SU-DHL-6 (cell line): ENCODE measurements at regions not wholly inside any gene's neighbourhood (a gene's known extent, or its start where the extent isn't known, plus 50 kb on each side); places are given as distances from the start of the nearest gene placed in this dataset.

Experiments
- H2AFZ ChIP-seq: fragments of 200-600 bp; sonication (generic); 2 replicates; pipeline ENCODE4 v1.6.1; 2014; ENCODE audit warnings: low read depth, mild to moderate bottlenecking, moderate library complexity, mixed read lengths, antibody characterized with exemption, low read length; ENCODE audit not compliant: severe bottlenecking
- H3F3A ChIP-seq: fragments of 200-600 bp; shearing (Covaris generic); 2 replicates; pipeline ENCODE4 v1.6.0; 2016; ENCODE audit warnings: antibody characterized with exemption, mild to moderate bottlenecking; ENCODE audit not compliant: insufficient read depth
- H3K27ac ChIP-seq: fragments of 200-600 bp; sonication (generic); 2 replicates; pipeline ENCODE4 v1.5.1; 2016; ENCODE audit warnings: low read depth, mild to moderate bottlenecking, low read length, moderate library complexity, mixed read lengths
- H3K27me3 ChIP-seq: fragments of 200-600 bp; sonication (generic), shearing (Covaris generic); 2 replicates; pipeline ENCODE4 v1.6.0; 2014; ENCODE audit warnings: mild to moderate bottlenecking, low read length
- H3K36me3 ChIP-seq: fragments of 200-600 bp; sonication (generic); 2 replicates; pipeline ENCODE4 v1.6.1; 2014; ENCODE audit warnings: mild to moderate bottlenecking, low read length, mixed read lengths
- H3K4me2 ChIP-seq: fragments of 300-600, 200-600 bp; shearing (Covaris generic), sonication (generic); 2 replicates; pipeline ENCODE4 v1.6.0; 2014; ENCODE audit warnings: low read length, low read depth, mild to moderate bottlenecking; ENCODE audit not compliant: poor library complexity, severe bottlenecking
- H3K4me3 ChIP-seq: fragments of 200-600 bp; sonication (generic); 2 replicates; pipeline ENCODE4 v1.5.1; 2014; ENCODE audit warnings: antibody characterized with exemption, low read length, mild to moderate bottlenecking, mixed read lengths; ENCODE audit not compliant: insufficient read depth, poor library complexity, severe bottlenecking
- H3K79me2 ChIP-seq: fragments of 200-600 bp; sonication (generic); 2 replicates; pipeline ENCODE4 v1.6.1; 2014; ENCODE audit warnings: mild to moderate bottlenecking, low read length, moderate library complexity; ENCODE audit not compliant: insufficient read depth
- H3K9ac ChIP-seq: fragments of 200-600 bp; sonication (generic); 2 replicates; pipeline ENCODE4 v1.7.0; 2014; ENCODE audit warnings: mild to moderate bottlenecking, low read length
- H3K9me2 ChIP-seq: fragments of 200-600 bp; sonication (generic); replicated peaks from 2 replicates; pipeline ENCODE4 v1.6.1; 2014; ENCODE audit warnings: low read length; ENCODE audit not compliant: insufficient read depth
- H3K9me3 ChIP-seq: fragments of 200-600 bp; sonication (generic); 2 replicates; pipeline ENCODE4 v1.6.1; 2014; ENCODE audit warnings: low read length, mixed read lengths; ENCODE audit not compliant: insufficient read depth
- H4K20me1 ChIP-seq: fragments of 200-600 bp; sonication (generic); 2 replicates; pipeline ENCODE4 v1.6.1; 2014; ENCODE audit warnings: low read depth, mild to moderate bottlenecking, antibody characterized with exemption, low read length, moderate library complexity, mixed read lengths
- CTCF ChIP-seq: fragments of 200-600 bp; sonication (generic); IDR thresholded peaks from one replicate; pipeline ENCODE4 v1.5.1; 2017; ENCODE audit warnings: antibody characterized with exemption, mild to moderate bottlenecking, low read length, moderate library complexity; ENCODE audit not compliant: insufficient read depth, poor library complexity, severe bottlenecking
- EZH2phosphoT487 ChIP-seq: fragments of 200-600 bp; sonication (generic), shearing (Covaris generic); conservative IDR thresholded peaks from 2 replicates; pipeline ENCODE4 v1.6.1; 2018; ENCODE audit warnings: mild to moderate bottlenecking, antibody characterized with exemption, low read length, moderate library complexity, mixed read lengths

- H3K9me3 ChIP-seq: no peaks in the 10 kb centered on the region
- no peaks in the 10 kb centered on the region; the same call in 1 of the 2 replicates for H4K20me1 ChIP-seq
- TF ChIP-seq CTCF (no peak), EZH2phosphoT487 (no peak)
These were observed 54.9 kb upstream of the TULP4 start for GRCh38 chr6:158257425-158257759.

GRCh38 chr6:158257781-158258180 is 54.5 kb upstream of the TULP4 start:
- Histone ChIP-seq H3K9me2 (no peaks in the 10 kb centered on the region), H4K20me1 (no peaks in the 10 kb centered on the region; the same call in 1 of the 2 replicates), H3K79me2 (peaks cover 90% of the 10 kb centered on the region)

More at GRCh38 chr6:158257425-158257759, 54.9 kb upstream of the TULP4 start:
- H3F3A ChIP-seq: no peaks in the 10 kb centered on the region
- H3K27ac ChIP-seq: no peak overlapping the region
- no peak overlapping the region for H3K9ac ChIP-seq
- H3K4me2 ChIP-seq: no peak overlapping the region
- no peaks in the 10 kb centered on the region for H3K9me2 ChIP-seq
- H3K36me3 ChIP-seq: no peaks in the 10 kb centered on the region
- no peaks in the 10 kb centered on the region for H3K27me3 ChIP-seq
- H3K79me2 ChIP-seq: peaks cover 93% of the 10 kb centered on the region
- H3K4me3 ChIP-seq: no peak overlapping the region
- no peak overlapping the region for H2AFZ ChIP-seq

GRCh38 chr6:158259136-158259535 is 53.1 kb upstream of the TULP4 start:
- Histone ChIP-seq H3F3A (no peaks in the 10 kb centered on the region), H3K4me3 (no peak overlapping the region), H3K9me2 (no peaks in the 10 kb centered on the region), H3K36me3 (no peaks in the 10 kb centered on the region), H3K27ac (no peak overlapping the region), H3K4me2 (no peak overlapping the region), H3K9me3 (no peaks in the 10 kb centered on the region), H3K79me2 (peaks cover 86% of the 10 kb centered on the region), H4K20me1 (no peaks in the 10 kb centered on the region; the same call in 1 of the 2 replicates), H3K27me3 (no peaks in the 10 kb centered on the region), H2AFZ (no peak overlapping the region), H3K9ac (no peak overlapping the region)
- TF ChIP-seq EZH2phosphoT487: no peak
- TF ChIP-seq CTCF: no peak

More at GRCh38 chr6:158257781-158258180, 54.5 kb upstream of the TULP4 start:
- Histone ChIP-seq H3K27me3 (no peaks in the 10 kb centered on the region), H3F3A (no peaks in the 10 kb centered on the region), H3K4me2 (no peak overlapping the region), H3K27ac (no peak overlapping the region), H3K36me3 (no peaks in the 10 kb centered on the region), H3K4me3 (no peak overlapping the region), H2AFZ (no peak overlapping the region), H3K9me3 (no peaks in the 10 kb centered on the region), H3K9ac (no peak overlapping the region)
- no peak for TF ChIP-seq CTCF
- no peak for TF ChIP-seq EZH2phosphoT487
